ENCODE measurements at regions not wholly inside any gene's neighbourhood (a gene's known extent, or its start where the extent isn't known, plus 50 kb on each side); places are given as distances from the start of the nearest gene placed in this dataset.
"Not testable (repeated sequence)": the region's sequence is repeated elsewhere in the genome, so short reads cannot be mapped to it uniquely, and the experiment has no call there.

GRCh38 chr6:79374308-79374707, 139.8 kb upstream of the HMGN3 start:
- H3K27ac ChIP-seq: no peak overlapping the region
- no peak for DNase-seq (ENCODE audit: low spot score)
- TF ChIP-seq, protein P1, sequence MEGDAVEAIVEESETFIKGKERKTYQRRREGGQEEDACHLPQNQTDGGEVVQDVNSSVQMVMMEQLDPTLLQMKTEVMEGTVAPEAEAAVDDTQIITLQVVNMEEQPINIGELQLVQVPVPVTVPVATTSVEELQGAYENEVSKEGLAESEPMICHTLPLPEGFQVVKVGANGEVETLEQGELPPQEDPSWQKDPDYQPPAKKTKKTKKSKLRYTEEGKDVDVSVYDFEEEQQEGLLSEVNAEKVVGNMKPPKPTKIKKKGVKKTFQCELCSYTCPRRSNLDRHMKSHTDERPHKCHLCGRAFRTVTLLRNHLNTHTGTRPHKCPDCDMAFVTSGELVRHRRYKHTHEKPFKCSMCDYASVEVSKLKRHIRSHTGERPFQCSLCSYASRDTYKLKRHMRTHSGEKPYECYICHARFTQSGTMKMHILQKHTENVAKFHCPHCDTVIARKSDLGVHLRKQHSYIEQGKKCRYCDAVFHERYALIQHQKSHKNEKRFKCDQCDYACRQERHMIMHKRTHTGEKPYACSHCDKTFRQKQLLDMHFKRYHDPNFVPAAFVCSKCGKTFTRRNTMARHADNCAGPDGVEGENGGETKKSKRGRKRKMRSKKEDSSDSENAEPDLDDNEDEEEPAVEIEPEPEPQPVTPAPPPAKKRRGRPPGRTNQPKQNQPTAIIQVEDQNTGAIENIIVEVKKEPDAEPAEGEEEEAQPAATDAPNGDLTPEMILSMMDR (conservative IDR thresholded peaks at IDR 0.05; ENCODE audit: low read depth): no peak
- ChIA-PET POLR2A (ENCODE audit: low non-redundant PET) (no interaction called here), CTCF (interaction anchor here (0.7 kb wide), 1 partner anchor 10 kb away, joined by 3 read pairs; no protein-coding TSS in a partner anchor)

DNA sequence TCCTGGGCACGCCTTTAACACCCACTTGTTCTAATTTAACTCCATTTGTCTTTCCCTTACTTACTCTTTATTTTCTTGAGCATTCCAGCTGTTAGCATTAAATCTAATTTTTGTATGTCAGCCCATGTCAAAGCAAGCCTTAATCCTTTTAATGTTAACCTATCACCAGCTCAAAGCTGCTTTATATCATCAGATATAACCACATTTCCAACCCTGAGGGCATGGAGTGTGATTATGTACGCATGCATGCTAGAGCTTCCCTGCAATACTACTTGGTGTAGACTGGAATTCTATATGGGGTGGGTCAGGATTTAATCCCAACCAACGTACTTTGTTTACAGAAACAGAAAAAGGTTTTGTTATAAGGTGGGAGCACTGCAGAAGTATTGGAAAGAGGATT, 139.4 kb upstream of the HMGN3 start:
- no peak overlapping the region for H3K27ac ChIP-seq
- ChIA-PET CTCF (interaction anchor here (0.7 kb wide), 1 partner anchor 10 kb away, joined by 3 read pairs; no protein-coding TSS in a partner anchor), POLR2A (ENCODE audit: low non-redundant PET) (no interaction called here)
- TF ChIP-seq, protein P1 (conservative IDR thresholded peaks at IDR 0.05; ENCODE audit: low read depth): no peak
- no peak for DNase-seq (ENCODE audit: low spot score)

GRCh38 chr6:79373246-79373645, 138.8 kb upstream of the HMGN3 start:
- TF ChIP-seq, protein P1 (conservative IDR thresholded peaks at IDR 0.05; ENCODE audit: low read depth): no peak
- CTCF ChIA-PET: interaction anchor here (0.5 to 0.7 kb wide), 2 partner anchors 11 kb away, joined by 3 read pairs; no protein-coding TSS in a partner anchor
- POLR2A ChIA-PET (ENCODE audit: low non-redundant PET): no interaction called here
- no peak overlapping the region for H3K27ac ChIP-seq
- no peak for DNase-seq (ENCODE audit: low spot score)

DNA sequence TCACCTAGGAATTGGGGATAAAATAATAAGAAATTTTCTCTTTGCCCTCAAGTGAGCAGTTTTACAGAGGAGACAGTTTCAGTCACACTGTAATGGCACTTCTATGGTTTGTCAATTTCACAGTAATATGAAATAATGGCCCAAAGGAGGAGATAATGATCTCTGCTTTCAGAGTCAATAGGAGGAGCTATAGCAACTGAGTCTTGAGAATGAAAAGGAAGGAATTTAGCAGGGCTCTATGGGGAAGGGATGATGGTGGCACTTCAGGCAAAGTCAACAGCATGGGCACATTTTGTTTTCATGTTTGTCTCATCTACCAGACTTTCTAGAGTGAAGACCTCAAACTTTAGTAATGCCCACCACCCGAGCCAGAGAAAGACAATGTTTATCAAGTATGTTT, 138.3 kb upstream of the HMGN3 start:
- TF ChIP-seq, protein P1 (conservative IDR thresholded peaks at IDR 0.05; ENCODE audit: low read depth): no peak
- POLR2A ChIA-PET (ENCODE audit: low non-redundant PET): no interaction called here
- no peak overlapping the region for H3K27ac ChIP-seq
- CTCF ChIA-PET: interaction anchor here (0.5 kb wide), 1 partner anchor 11 kb away, joined by 3 read pairs; no protein-coding TSS in a partner anchor
- DNase-seq (ENCODE audit: low spot score): no peak

GRCh38 chr6:79369026-79369425, 134.5 kb upstream of the HMGN3 start:
- POLR2A ChIA-PET (ENCODE audit: low non-redundant PET): no interaction called here
- TF ChIP-seq, protein P1 (conservative IDR thresholded peaks at IDR 0.05; ENCODE audit: low read depth): no peak

GRCh38 chr6:79363441-79363840, 129.0 kb upstream of the HMGN3 start:
- CTCF ChIA-PET; DNase-seq (ENCODE audit: low spot score); H3K27ac ChIP-seq; POLR2A ChIA-PET (ENCODE audit: low non-redundant PET): not testable (repeated sequence)

More at GRCh38 chr6:79369026-79369425, 134.5 kb upstream of the HMGN3 start:
- H3K27ac ChIP-seq: no peak overlapping the region
- CTCF ChIA-PET: interaction anchor here (0.8 kb wide), 1 partner anchor 35 kb away, joined by 4 read pairs; no protein-coding TSS in a partner anchor
- no peak for DNase-seq (ENCODE audit: low spot score)

- CTCF ChIA-PET; H3K27ac ChIP-seq; DNase-seq (ENCODE audit: low spot score); POLR2A ChIA-PET (ENCODE audit: low non-redundant PET): not testable (repeated sequence)
Observed at GRCh38 chr6:79361074-79361473, 126.6 kb upstream of the HMGN3 start.

GRCh38 chr6:79353226-79353625, 118.7 kb upstream of the HMGN3 start:
- DNase-seq (ENCODE audit: low spot score): no peak

More at GRCh38 chr6:79353226-79353625, 118.7 kb upstream of the HMGN3 start:
- no peak overlapping the region for H3K27ac ChIP-seq
- ChIA-PET CTCF (no interaction called here), POLR2A (ENCODE audit: low non-redundant PET) (no interaction called here)
- TF ChIP-seq, protein P1 (conservative IDR thresholded peaks at IDR 0.05; ENCODE audit: low read depth): no peak

Data from RWPE1 (cell line).